HAP-1 (cell line): ENCODE measurements at regions not wholly inside any gene's neighbourhood (a gene's known extent, or its start where the extent isn't known, plus 50 kb on each side); places are given as distances from the start of the nearest gene placed in this dataset.
"Not testable (repeated sequence)": the region's sequence is repeated elsewhere in the genome, so short reads cannot be mapped to it uniquely, and the experiment has no call there.

Source experiments
- DNase-seq, 2 experiments: peaks; one replicate each; pipeline ENCODE4 v3.0.0-alpha.2; 2016 to 2020; ENCODE audit warnings: low spot score in 2 of 2
- H3K27me3 ChIP-seq: fragments of 250-450 bp; sonication (Bioruptor Pico); 2 replicates; pipeline ENCODE4 v1.5.1; 2020; ENCODE audit warnings: low read depth, mild to moderate bottlenecking, moderate library complexity
- H3K36me3 ChIP-seq: fragments of 250-450 bp; sonication (Bioruptor Pico); replicated peaks from 2 replicates; pipeline ENCODE4 v1.5.1; 2020; ENCODE audit warnings: mild to moderate bottlenecking
- H3K4me1 ChIP-seq: fragments of 250-450 bp; sonication (Bioruptor Pico); 2 replicates; pipeline ENCODE4 v1.5.1; 2020; ENCODE audit warnings: mild to moderate bottlenecking
- H3K4me3 ChIP-seq: fragments of 250-450 bp; sonication (Bioruptor Pico); 2 replicates; pipeline ENCODE4 v1.5.1; 2020; ENCODE audit warnings: mild to moderate bottlenecking, moderate library complexity
- H3K9me3 ChIP-seq: fragments of 250-450 bp; sonication (Bioruptor Pico); 2 replicates; pipeline ENCODE4 v1.5.1; 2020; ENCODE audit warnings: mild to moderate bottlenecking, moderate library complexity
- in situ Hi-C: fragments of 300-500 bp; cut with MboI; formaldehyde crosslinking; loops from 3 replicates; pipeline ENCODE4 v1.14.3; 2020; ENCODE audit warnings: low sequenced_read_pairs, inconsistent platforms, mixed read lengths

GRCh38 chr1:5681654-5682053 lies 310.6 kb downstream of the NPHP4 start:
- in situ Hi-C loops = no loop called here
- no peaks in the 10 kb centered on the region for H3K9me3 ChIP-seq
- H3K4me3 ChIP-seq = no peak overlapping the region
- no peaks in the 10 kb centered on the region for H3K36me3 ChIP-seq
- H3K27me3 ChIP-seq = no peaks in the 10 kb centered on the region
- DNase-seq = no peak
- no peaks in the 10 kb centered on the region for H3K4me1 ChIP-seq

- Histone ChIP-seq H3K36me3 (no peaks in the 10 kb centered on the region), H3K4me1 (no peaks in the 10 kb centered on the region), H3K27me3 (no peaks in the 10 kb centered on the region), H3K4me3 (no peak overlapping the region), H3K9me3 (no peaks in the 10 kb centered on the region)
- in situ Hi-C loops = no loop called here
- no peak for DNase-seq
Measured at GRCh38 chr1:5680600-5680999, 311.6 kb downstream of the NPHP4 start.

- H3K27me3 ChIP-seq = no peaks in the 10 kb centered on the region
- no peaks in the 10 kb centered on the region for H3K36me3 ChIP-seq
- in situ Hi-C loops = no loop called here
- H3K4me3 ChIP-seq = no peak overlapping the region
- no peaks in the 10 kb centered on the region for H3K4me1 ChIP-seq
- H3K9me3 ChIP-seq = no peaks in the 10 kb centered on the region
- no peak for DNase-seq
Measured at GRCh38 chr1:5678759-5679158, 313.5 kb downstream of the NPHP4 start.

GRCh38 chr1:5672355-5672754 lies 319.9 kb downstream of the NPHP4 start:
- H3K9me3 ChIP-seq, in situ Hi-C loops, H3K4me3 ChIP-seq, DNase-seq, H3K27me3 ChIP-seq, H3K4me1 ChIP-seq, H3K36me3 ChIP-seq: not testable (repeated sequence)

GRCh38 chr1:5670590-5671350 lies 321.5 kb downstream of the NPHP4 start:
- no peaks in the 10 kb centered on the region for H3K36me3 ChIP-seq
- no peaks in the 10 kb centered on the region for H3K27me3 ChIP-seq
- no peak for DNase-seq
- no peaks in the 10 kb centered on the region for H3K4me1 ChIP-seq
- in situ Hi-C loops = no loop called here
- H3K9me3 ChIP-seq = no peaks in the 10 kb centered on the region
- H3K4me3 ChIP-seq = no peak overlapping the region

- in situ Hi-C loops = no loop called here
- H3K36me3 ChIP-seq = no peaks in the 10 kb centered on the region
- no peaks in the 10 kb centered on the region for H3K27me3 ChIP-seq
- no peaks in the 10 kb centered on the region for H3K4me1 ChIP-seq
- no peaks in the 10 kb centered on the region for H3K9me3 ChIP-seq
- no peak overlapping the region for H3K4me3 ChIP-seq
- DNase-seq = no peak
Measured at GRCh38 chr1:5667513-5668325, 324.5 kb downstream of the NPHP4 start.

GRCh38 chr1:5664906-5665875 lies 327.0 kb downstream of the NPHP4 start:
- no peak for DNase-seq
- H3K27me3 ChIP-seq = no peaks in the 10 kb centered on the region

GRCh38 chr1:5664081-5664768 lies 328.0 kb downstream of the NPHP4 start:
- Histone ChIP-seq H3K9me3 (no peaks in the 10 kb centered on the region), H3K4me1 (no peaks in the 10 kb centered on the region), H3K27me3 (no peaks in the 10 kb centered on the region), H3K36me3 (no peaks in the 10 kb centered on the region), H3K4me3 (no peak overlapping the region)
- no peak for DNase-seq
- in situ Hi-C loops = no loop called here

More at GRCh38 chr1:5664906-5665875, 327.0 kb downstream of the NPHP4 start:
- Histone ChIP-seq H3K4me1 (no peaks in the 10 kb centered on the region), H3K36me3 (no peaks in the 10 kb centered on the region), H3K4me3 (no peak overlapping the region), H3K9me3 (no peaks in the 10 kb centered on the region)
- in situ Hi-C loops = no loop called here

- Histone ChIP-seq H3K27me3 (no peaks in the 10 kb centered on the region), H3K4me3 (no peak overlapping the region), H3K4me1 (no peaks in the 10 kb centered on the region), H3K36me3 (no peaks in the 10 kb centered on the region), H3K9me3 (no peaks in the 10 kb centered on the region)
- DNase-seq = no peak
- in situ Hi-C loops = no loop called here
Measured at GRCh38 chr1:5662744-5663126, 329.5 kb downstream of the NPHP4 start.

GRCh38 chr1:5662086-5662743 lies 330.0 kb downstream of the NPHP4 start:
- Histone ChIP-seq H3K4me3 (no peak overlapping the region), H3K36me3 (no peaks in the 10 kb centered on the region), H3K4me1 (no peaks in the 10 kb centered on the region), H3K27me3 (no peaks in the 10 kb centered on the region), H3K9me3 (no peaks in the 10 kb centered on the region)
- no peak for DNase-seq
- in situ Hi-C loops = no loop called here

GRCh38 chr1:5661196-5662085 lies 330.8 kb downstream of the NPHP4 start:
- no peak for DNase-seq
- H3K27me3 ChIP-seq = no peaks in the 10 kb centered on the region
- H3K4me3 ChIP-seq = no peak overlapping the region
- in situ Hi-C loops = no loop called here
- no peaks in the 10 kb centered on the region for H3K9me3 ChIP-seq
- no peaks in the 10 kb centered on the region for H3K36me3 ChIP-seq
- no peaks in the 10 kb centered on the region for H3K4me1 ChIP-seq
